ENCODE measurements at regions not wholly inside any gene's neighbourhood (a gene's known extent, or its start where the extent isn't known, plus 50 kb on each side); places are given as distances from the start of the nearest gene placed in this dataset.

- DNase-seq (ENCODE audit: low read depth): no peak
Measured at GRCh38 chr20:11721411-11721810, 196.3 kb upstream of the BTBD3 start.

GRCh38 chr20:11724097-11724496 lies 193.6 kb upstream of the BTBD3 start:
- DNase-seq (ENCODE audit: low read depth): no peak

- no peak for DNase-seq (ENCODE audit: low read depth)
Measured at GRCh38 chr20:11726026-11726425, 191.7 kb upstream of the BTBD3 start.

GRCh38 chr20:11727708-11728107 lies 190.0 kb upstream of the BTBD3 start:
- no peak for DNase-seq (ENCODE audit: low read depth)

- DNase-seq (ENCODE audit: low read depth): no peak
Measured at GRCh38 chr20:11728937-11729336, 188.8 kb upstream of the BTBD3 start.

- no peak for DNase-seq (ENCODE audit: low read depth)
Measured at GRCh38 chr20:11729806-11730205, 187.9 kb upstream of the BTBD3 start.

GRCh38 chr20:11734431-11734830 lies 183.3 kb upstream of the BTBD3 start:
- no peak for DNase-seq (ENCODE audit: low read depth)

- no peak for DNase-seq (ENCODE audit: low read depth)
Measured at GRCh38 chr20:11738852-11739251, 178.8 kb upstream of the BTBD3 start.

GRCh38 chr20:11740975-11741374 lies 176.7 kb upstream of the BTBD3 start:
- no peak for DNase-seq (ENCODE audit: low read depth)

GRCh38 chr20:11745145-11745544 lies 172.5 kb upstream of the BTBD3 start:
- no peak for DNase-seq (ENCODE audit: low read depth)

- no peak for DNase-seq (ENCODE audit: low read depth)
Measured at GRCh38 chr20:11748436-11748835, 169.3 kb upstream of the BTBD3 start.

- DNase-seq (ENCODE audit: low read depth): no peak
Measured at GRCh38 chr20:11752336-11752735, 165.4 kb upstream of the BTBD3 start.

GRCh38 chr20:11753155-11753554 lies 164.5 kb upstream of the BTBD3 start:
- no peak for DNase-seq (ENCODE audit: low read depth)

- DNase-seq (ENCODE audit: low read depth): no peak
Measured at GRCh38 chr20:11754451-11754850, 163.2 kb upstream of the BTBD3 start.

GRCh38 chr20:11755071-11755841 lies 162.4 kb upstream of the BTBD3 start:
- peak; percentile 93 for DNase-seq (ENCODE audit: low read depth)

- no peak for DNase-seq (ENCODE audit: low read depth)
Measured at GRCh38 chr20:11761497-11761896, 156.2 kb upstream of the BTBD3 start.

GRCh38 chr20:11766961-11767360 lies 150.7 kb upstream of the BTBD3 start:
- DNase-seq (ENCODE audit: low read depth): no peak

GRCh38 chr20:11769825-11770224 lies 147.9 kb upstream of the BTBD3 start:
- no peak for DNase-seq (ENCODE audit: low read depth)

- DNase-seq (ENCODE audit: low read depth): no peak
Measured at GRCh38 chr20:11772226-11772730, 145.4 kb upstream of the BTBD3 start.

- DNase-seq (ENCODE audit: low read depth): peak; percentile 49
Measured at GRCh38 chr20:11776687-11777086, 141.0 kb upstream of the BTBD3 start.

- DNase-seq (ENCODE audit: low read depth): peak; percentile 78
Measured at GRCh38 chr20:11777387-11778205, 140.1 kb upstream of the BTBD3 start.

GRCh38 chr20:11778206-11778570 lies 139.5 kb upstream of the BTBD3 start:
- DNase-seq (ENCODE audit: low read depth): no peak

- no peak for DNase-seq (ENCODE audit: low read depth)
Measured at GRCh38 chr20:11780765-11781369, 136.8 kb upstream of the BTBD3 start.
